ENCODE measurements at regions not wholly inside any gene's neighbourhood (a gene's known extent, or its start where the extent isn't known, plus 50 kb on each side); places are given as distances from the start of the nearest gene placed in this dataset.

DNA sequence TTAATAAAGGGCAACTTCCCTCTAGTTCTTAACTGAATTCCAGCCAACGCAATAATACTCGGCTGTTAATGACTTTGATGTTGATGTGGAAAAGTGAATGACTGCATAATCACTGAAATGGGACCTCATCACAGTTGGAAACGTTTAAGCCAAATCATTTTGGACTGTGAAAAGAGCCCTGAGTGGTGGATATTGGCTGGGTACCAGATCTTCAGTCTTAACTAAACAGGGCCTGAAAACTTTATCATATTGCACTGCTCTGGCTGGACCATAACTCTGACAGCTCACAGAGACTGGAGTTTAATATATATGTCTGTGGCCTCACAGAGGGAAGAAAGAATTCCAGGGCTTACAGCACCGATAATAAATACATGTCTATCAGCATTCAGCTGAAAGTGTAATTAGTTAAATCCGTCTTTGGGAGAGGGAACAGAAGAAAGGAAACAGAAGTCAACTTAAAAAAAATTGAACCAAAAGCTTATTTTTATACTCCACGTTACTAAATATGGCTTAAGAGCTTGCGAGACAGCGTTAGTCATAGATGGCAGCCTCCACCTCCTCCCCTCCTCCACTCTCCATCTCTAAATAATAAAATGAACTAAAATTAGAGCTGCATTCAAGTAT is 222.3 kb upstream of the CDIN1 start (continued):
- peak; percentile 75; the same call in 1 of the 2 replicates for TF ChIP-seq ZNF324 (tag by site-specific recombination; IDR thresholded peaks at IDR 0.05)
- TF ChIP-seq ZNF239 (tag by site-specific recombination; IDR thresholded peaks at IDR 0.05): no peak
- TF ChIP-seq OSR2 (tag by site-specific recombination; IDR thresholded peaks at IDR 0.05): peak; percentile 92
- TF ChIP-seq ZEB2 (tag by site-specific recombination; IDR thresholded peaks at IDR 0.05): peak; percentile 97
- no peak for TF ChIP-seq ZNF404 (tag by site-specific recombination; IDR thresholded peaks at IDR 0.05)
- TF ChIP-seq, protein P1, sequence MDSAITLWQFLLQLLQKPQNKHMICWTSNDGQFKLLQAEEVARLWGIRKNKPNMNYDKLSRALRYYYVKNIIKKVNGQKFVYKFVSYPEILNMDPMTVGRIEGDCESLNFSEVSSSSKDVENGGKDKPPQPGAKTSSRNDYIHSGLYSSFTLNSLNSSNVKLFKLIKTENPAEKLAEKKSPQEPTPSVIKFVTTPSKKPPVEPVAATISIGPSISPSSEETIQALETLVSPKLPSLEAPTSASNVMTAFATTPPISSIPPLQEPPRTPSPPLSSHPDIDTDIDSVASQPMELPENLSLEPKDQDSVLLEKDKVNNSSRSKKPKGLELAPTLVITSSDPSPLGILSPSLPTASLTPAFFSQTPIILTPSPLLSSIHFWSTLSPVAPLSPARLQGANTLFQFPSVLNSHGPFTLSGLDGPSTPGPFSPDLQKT (IDR thresholded peaks at IDR 0.05; ENCODE audit: borderline replicate concordance, low read depth, low read length): no peak
- TF ChIP-seq ZNF146 (tag by site-specific recombination; IDR thresholded peaks at IDR 0.05): 0 out of 2 replicates have a peak, but pooled peaks have one; percentile 41
- TF ChIP-seq ZSCAN23 (tag by site-specific recombination; IDR thresholded peaks at IDR 0.05): peak; percentile 87; the same call in 1 of the 2 replicates
- no peak for TF ChIP-seq ZNF521 (tag by site-specific recombination; IDR thresholded peaks at IDR 0.05)
- no peak for TF ChIP-seq ZNF10 (tag by site-specific recombination; IDR thresholded peaks at IDR 0.05)
- peak; percentile 58; the same call in 1 of the 2 replicates for TF ChIP-seq SCRT1 (tag by site-specific recombination; IDR thresholded peaks at IDR 0.05; ENCODE audit: borderline replicate concordance)
- TF ChIP-seq ZBTB17 (tag by site-specific recombination; IDR thresholded peaks at IDR 0.05): peak; percentile 90
- TF ChIP-seq, protein P2, sequence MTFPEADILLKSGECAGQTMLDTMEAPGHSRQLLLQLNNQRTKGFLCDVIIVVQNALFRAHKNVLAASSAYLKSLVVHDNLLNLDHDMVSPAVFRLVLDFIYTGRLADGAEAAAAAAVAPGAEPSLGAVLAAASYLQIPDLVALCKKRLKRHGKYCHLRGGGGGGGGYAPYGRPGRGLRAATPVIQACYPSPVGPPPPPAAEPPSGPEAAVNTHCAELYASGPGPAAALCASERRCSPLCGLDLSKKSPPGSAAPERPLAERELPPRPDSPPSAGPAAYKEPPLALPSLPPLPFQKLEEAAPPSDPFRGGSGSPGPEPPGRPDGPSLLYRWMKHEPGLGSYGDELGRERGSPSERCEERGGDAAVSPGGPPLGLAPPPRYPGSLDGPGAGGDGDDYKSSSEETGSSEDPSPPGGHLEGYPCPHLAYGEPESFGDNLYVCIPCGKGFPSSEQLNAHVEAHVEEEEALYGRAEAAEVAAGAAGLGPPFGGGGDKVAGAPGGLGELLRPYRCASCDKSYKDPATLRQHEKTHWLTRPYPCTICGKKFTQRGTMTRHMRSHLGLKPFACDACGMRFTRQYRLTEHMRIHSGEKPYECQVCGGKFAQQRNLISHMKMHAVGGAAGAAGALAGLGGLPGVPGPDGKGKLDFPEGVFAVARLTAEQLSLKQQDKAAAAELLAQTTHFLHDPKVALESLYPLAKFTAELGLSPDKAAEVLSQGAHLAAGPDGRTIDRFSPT (tag by site-specific recombination; IDR thresholded peaks at IDR 0.05): peak; percentile 55; the same call in 1 of the 2 replicates
- TF ChIP-seq FEZF1 (tag by site-specific recombination; IDR thresholded peaks at IDR 0.05): peak; percentile 99
- TF ChIP-seq ZNF629 (tag by site-specific recombination; IDR thresholded peaks at IDR 0.05): peak; percentile 91
- TF ChIP-seq ZNF341 (tag by site-specific recombination; IDR thresholded peaks at IDR 0.05; ENCODE audit: low read depth): no peak
- peak; percentile 90 for TF ChIP-seq ZNF24 (tag by site-specific recombination; IDR thresholded peaks at IDR 0.05)
- TF ChIP-seq ZNF391 (tag by site-specific recombination; IDR thresholded peaks at IDR 0.05; ENCODE audit: borderline replicate concordance, low read depth): peak; percentile 89
- TF ChIP-seq, protein P3, sequence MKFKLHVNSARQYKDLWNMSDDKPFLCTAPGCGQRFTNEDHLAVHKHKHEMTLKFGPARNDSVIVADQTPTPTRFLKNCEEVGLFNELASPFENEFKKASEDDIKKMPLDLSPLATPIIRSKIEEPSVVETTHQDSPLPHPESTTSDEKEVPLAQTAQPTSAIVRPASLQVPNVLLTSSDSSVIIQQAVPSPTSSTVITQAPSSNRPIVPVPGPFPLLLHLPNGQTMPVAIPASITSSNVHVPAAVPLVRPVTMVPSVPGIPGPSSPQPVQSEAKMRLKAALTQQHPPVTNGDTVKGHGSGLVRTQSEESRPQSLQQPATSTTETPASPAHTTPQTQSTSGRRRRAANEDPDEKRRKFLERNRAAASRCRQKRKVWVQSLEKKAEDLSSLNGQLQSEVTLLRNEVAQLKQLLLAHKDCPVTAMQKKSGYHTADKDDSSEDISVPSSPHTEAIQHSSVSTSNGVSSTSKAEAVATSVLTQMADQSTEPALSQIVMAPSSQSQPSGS (tag by site-specific recombination; IDR thresholded peaks at IDR 0.05; ENCODE audit: low read depth): peak; percentile 64
- TF ChIP-seq ZNF670 (tag by site-specific recombination; IDR thresholded peaks at IDR 0.05; ENCODE audit: low read depth): no peak
- TF ChIP-seq, protein P4, sequence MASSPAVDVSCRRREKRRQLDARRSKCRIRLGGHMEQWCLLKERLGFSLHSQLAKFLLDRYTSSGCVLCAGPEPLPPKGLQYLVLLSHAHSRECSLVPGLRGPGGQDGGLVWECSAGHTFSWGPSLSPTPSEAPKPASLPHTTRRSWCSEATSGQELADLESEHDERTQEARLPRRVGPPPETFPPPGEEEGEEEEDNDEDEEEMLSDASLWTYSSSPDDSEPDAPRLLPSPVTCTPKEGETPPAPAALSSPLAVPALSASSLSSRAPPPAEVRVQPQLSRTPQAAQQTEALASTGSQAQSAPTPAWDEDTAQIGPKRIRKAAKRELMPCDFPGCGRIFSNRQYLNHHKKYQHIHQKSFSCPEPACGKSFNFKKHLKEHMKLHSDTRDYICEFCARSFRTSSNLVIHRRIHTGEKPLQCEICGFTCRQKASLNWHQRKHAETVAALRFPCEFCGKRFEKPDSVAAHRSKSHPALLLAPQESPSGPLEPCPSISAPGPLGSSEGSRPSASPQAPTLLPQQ (tag by site-specific recombination; IDR thresholded peaks at IDR 0.05): peak; percentile 65; the same call in 1 of the 2 replicates
- TF ChIP-seq, protein P5, sequence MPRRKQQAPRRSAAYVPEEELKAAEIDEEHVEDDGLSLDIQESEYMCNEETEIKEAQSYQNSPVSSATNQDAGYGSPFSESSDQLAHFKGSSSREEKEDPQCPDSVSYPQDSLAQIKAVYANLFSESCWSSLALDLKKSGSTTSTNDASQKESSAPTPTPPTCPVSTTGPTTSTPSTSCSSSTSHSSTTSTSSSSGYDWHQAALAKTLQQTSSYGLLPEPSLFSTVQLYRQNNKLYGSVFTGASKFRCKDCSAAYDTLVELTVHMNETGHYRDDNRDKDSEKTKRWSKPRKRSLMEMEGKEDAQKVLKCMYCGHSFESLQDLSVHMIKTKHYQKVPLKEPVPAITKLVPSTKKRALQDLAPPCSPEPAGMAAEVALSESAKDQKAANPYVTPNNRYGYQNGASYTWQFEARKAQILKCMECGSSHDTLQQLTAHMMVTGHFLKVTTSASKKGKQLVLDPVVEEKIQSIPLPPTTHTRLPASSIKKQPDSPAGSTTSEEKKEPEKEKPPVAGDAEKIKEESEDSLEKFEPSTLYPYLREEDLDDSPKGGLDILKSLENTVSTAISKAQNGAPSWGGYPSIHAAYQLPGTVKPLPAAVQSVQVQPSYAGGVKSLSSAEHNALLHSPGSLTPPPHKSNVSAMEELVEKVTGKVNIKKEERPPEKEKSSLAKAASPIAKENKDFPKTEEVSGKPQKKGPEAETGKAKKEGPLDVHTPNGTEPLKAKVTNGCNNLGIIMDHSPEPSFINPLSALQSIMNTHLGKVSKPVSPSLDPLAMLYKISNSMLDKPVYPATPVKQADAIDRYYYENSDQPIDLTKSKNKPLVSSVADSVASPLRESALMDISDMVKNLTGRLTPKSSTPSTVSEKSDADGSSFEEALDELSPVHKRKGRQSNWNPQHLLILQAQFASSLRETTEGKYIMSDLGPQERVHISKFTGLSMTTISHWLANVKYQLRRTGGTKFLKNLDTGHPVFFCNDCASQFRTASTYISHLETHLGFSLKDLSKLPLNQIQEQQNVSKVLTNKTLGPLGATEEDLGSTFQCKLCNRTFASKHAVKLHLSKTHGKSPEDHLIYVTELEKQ (tag by site-specific recombination; IDR thresholded peaks at IDR 0.05; ENCODE audit: borderline replicate concordance): peak; percentile 87
- peak; percentile 94 for TF ChIP-seq OVOL3 (tag by site-specific recombination; IDR thresholded peaks at IDR 0.05)
- TF ChIP-seq ZNF785 (tag by site-specific recombination; IDR thresholded peaks at IDR 0.05): no peak
- TF ChIP-seq, protein P6, sequence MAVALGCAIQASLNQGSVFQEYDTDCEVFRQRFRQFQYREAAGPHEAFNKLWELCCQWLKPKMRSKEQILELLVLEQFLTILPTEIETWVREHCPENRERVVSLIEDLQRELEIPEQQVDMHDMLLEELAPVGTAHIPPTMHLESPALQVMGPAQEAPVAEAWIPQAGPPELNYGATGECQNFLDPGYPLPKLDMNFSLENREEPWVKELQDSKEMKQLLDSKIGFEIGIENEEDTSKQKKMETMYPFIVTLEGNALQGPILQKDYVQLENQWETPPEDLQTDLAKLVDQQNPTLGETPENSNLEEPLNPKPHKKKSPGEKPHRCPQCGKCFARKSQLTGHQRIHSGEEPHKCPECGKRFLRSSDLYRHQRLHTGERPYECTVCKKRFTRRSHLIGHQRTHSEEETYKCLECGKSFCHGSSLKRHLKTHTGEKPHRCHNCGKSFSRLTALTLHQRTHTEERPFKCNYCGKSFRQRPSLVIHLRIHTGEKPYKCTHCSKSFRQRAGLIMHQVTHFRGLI (tag by site-specific recombination; IDR thresholded peaks at IDR 0.05): peak; percentile 39; the same call in 1 of the 2 replicates
- peak; percentile 62 for TF ChIP-seq ZBTB8A (tag by site-specific recombination; IDR thresholded peaks at IDR 0.05)
- no peak for TF ChIP-seq ZNF157 (tag by site-specific recombination; IDR thresholded peaks at IDR 0.05)

Data from HEK293 (cell line).